Esophagus (tissue), 2 donors: ENCODE measurements at regions not wholly inside any gene's neighbourhood (a gene's known extent, or its start where the extent isn't known, plus 50 kb on each side); places are given as distances from the start of the nearest gene placed in this dataset.

Experiments
- H3K27ac ChIP-seq, 2 donors: one replicate each; pipeline ENCODE4 v1.5.1; 2013; ENCODE audit warnings: low read depth in 2 of 2, mild to moderate bottlenecking in 2 of 2, inconsistent platforms in 1 of 2, low read length in 1 of 2, moderate library complexity in 1 of 2
- H3K27me3 ChIP-seq, 2 donors: one replicate each; pipeline ENCODE4 v1.6.1; 2013; ENCODE audit warnings: low read length in 2 of 2, control low read depth in 1 of 2, mild to moderate bottlenecking in 1 of 2; ENCODE audit not compliant: insufficient read depth in 2 of 2, control insufficient read depth in 1 of 2
- H3K36me3 ChIP-seq, 2 donors: one replicate each; pipeline ENCODE4 v1.6.1; 2013; ENCODE audit warnings: low read length in 1 of 2; ENCODE audit not compliant: control insufficient read depth in 2 of 2, insufficient read depth in 2 of 2
- H3K4me1 ChIP-seq, 2 donors: one replicate each; pipeline ENCODE4 v1.6.1; 2013; ENCODE audit warnings: low read length in 1 of 2; ENCODE audit not compliant: control insufficient read depth in 2 of 2, insufficient read depth in 2 of 2
- H3K4me3 ChIP-seq, 2 donors: one replicate each; pipeline ENCODE4 v1.5.1; 2013; ENCODE audit warnings: low read length in 2 of 2, mild to moderate bottlenecking in 2 of 2, low read depth in 1 of 2, moderate library complexity in 1 of 2
- H3K9me3 ChIP-seq, 2 donors: one replicate each; pipeline ENCODE4 v1.6.1; 2013; ENCODE audit warnings: mild to moderate bottlenecking in 2 of 2, low read depth in 1 of 2, low read length in 1 of 2, moderate library complexity in 1 of 2; ENCODE audit not compliant: control insufficient read depth in 2 of 2, insufficient read depth in 1 of 2
- WGBS, 2 donors: extraction: QIAGEN DNeasy Blood & Tissue Kit; methylation state at CpG; one replicate each; pipeline ENCODE4 v1.1.7; 2013; 5-methylcytosine and 5-hydroxymethylcytosine counted together
- donor health status: healthy with polysubstance abuse.
- donor health status: Bipolar disorder and iron deficiency.

GRCh38 chr2:196322973-196323810 is 151.8 kb upstream of the STK17B start:
- no peaks in the 10 kb centered on the region for H3K27me3 ChIP-seq
- H3K4me3 ChIP-seq: no peak overlapping the region
- H3K9me3 ChIP-seq: no peaks in the 10 kb centered on the region
- H3K4me1 ChIP-seq: no peaks in the 10 kb centered on the region
- WGBS, 2 donors: 65% methylated on average over 4 of the region's 4 CpGs
- H3K36me3 ChIP-seq: peaks cover 0 to 6% of the 10 kb centered on the region in 2 donors
- H3K27ac ChIP-seq: no peak overlapping the region

GRCh38 chr2:196324211-196324610 is 152.8 kb upstream of the STK17B start:
- peaks cover 0 to 1% of the 10 kb centered on the region in 2 donors for H3K36me3 ChIP-seq
- 91 to 92% methylated on average over 2 of the region's 2 CpGs for WGBS, 2 donors
- no peaks in the 10 kb centered on the region for H3K4me1 ChIP-seq
- no peaks in the 10 kb centered on the region for H3K9me3 ChIP-seq
- no peak overlapping the region for H3K4me3 ChIP-seq
- H3K27me3 ChIP-seq: no peaks in the 10 kb centered on the region
- H3K27ac ChIP-seq: no peak overlapping the region

GRCh38 chr2:196328088-196328680 is 156.8 kb upstream of the STK17B start:
- Histone ChIP-seq H3K36me3 (no peaks in the 10 kb centered on the region), H3K27ac (no peak overlapping the region), H3K4me1 (peaks cover 0 to 2% of the 10 kb centered on the region in 2 donors), H3K27me3 (no peaks in the 10 kb centered on the region), H3K4me3 (no peak overlapping the region), H3K9me3 (no peaks in the 10 kb centered on the region)
- WGBS, 2 donors: 71 to 75% methylated on average over 3 of the region's 3 CpGs

GRCh38 chr2:196329959-196330358 is 158.6 kb upstream of the STK17B start:
- no peaks in the 10 kb centered on the region for H3K27me3 ChIP-seq
- H3K27ac ChIP-seq: no peak overlapping the region
- peaks cover 0 to 2% of the 10 kb centered on the region in 2 donors for H3K4me1 ChIP-seq
- 84 to 88% methylated on average over 2 of the region's 2 CpGs for WGBS, 2 donors
- no peaks in the 10 kb centered on the region for H3K36me3 ChIP-seq
- no peak overlapping the region for H3K4me3 ChIP-seq
- H3K9me3 ChIP-seq: no peaks in the 10 kb centered on the region

- WGBS, 2 donors: 83 to 90% methylated on average over 4 of the region's 4 CpGs
Observed at GRCh38 chr2:196330645-196331044, 159.3 kb upstream of the STK17B start.

GRCh38 chr2:196331143-196331542 is 159.8 kb upstream of the STK17B start:
- no peaks in the 10 kb centered on the region for H3K27me3 ChIP-seq
- no peak overlapping the region for H3K27ac ChIP-seq
- no peaks in the 10 kb centered on the region for H3K9me3 ChIP-seq
- no peaks in the 10 kb centered on the region for H3K36me3 ChIP-seq
- H3K4me1 ChIP-seq: peaks cover 0 to 2% of the 10 kb centered on the region in 2 donors
- 58 to 59% methylated on average over 5 of the region's 5 CpGs for WGBS, 2 donors
- H3K4me3 ChIP-seq: no peak overlapping the region

More at GRCh38 chr2:196330645-196331044, 159.3 kb upstream of the STK17B start:
- Histone ChIP-seq H3K9me3 (no peaks in the 10 kb centered on the region), H3K4me1 (peaks cover 0 to 2% of the 10 kb centered on the region in 2 donors), H3K27ac (no peak overlapping the region), H3K36me3 (no peaks in the 10 kb centered on the region), H3K27me3 (no peaks in the 10 kb centered on the region), H3K4me3 (no peak overlapping the region)

- H3K27ac ChIP-seq: no peak overlapping the region
- no peaks in the 10 kb centered on the region for H3K27me3 ChIP-seq
- 27 to 31% methylated on average over 4 of the region's 4 CpGs for WGBS, 2 donors
Observed at GRCh38 chr2:196331851-196332250, 160.5 kb upstream of the STK17B start.

GRCh38 chr2:196333397-196333796 is 162.0 kb upstream of the STK17B start:
- no peak overlapping the region for H3K27ac ChIP-seq
- H3K4me3 ChIP-seq: no peak overlapping the region
- peaks cover 0 to 2% of the 10 kb centered on the region in 2 donors for H3K4me1 ChIP-seq
- no peaks in the 10 kb centered on the region for H3K27me3 ChIP-seq
- no peaks in the 10 kb centered on the region for H3K9me3 ChIP-seq
- no peaks in the 10 kb centered on the region for H3K36me3 ChIP-seq

More at GRCh38 chr2:196331851-196332250, 160.5 kb upstream of the STK17B start:
- H3K4me1 ChIP-seq: peaks cover 0 to 2% of the 10 kb centered on the region in 2 donors
- H3K4me3 ChIP-seq: no peak overlapping the region
- H3K36me3 ChIP-seq: no peaks in the 10 kb centered on the region
- no peaks in the 10 kb centered on the region for H3K9me3 ChIP-seq

- Histone ChIP-seq H3K27me3 (no peaks in the 10 kb centered on the region), H3K36me3 (no peaks in the 10 kb centered on the region), H3K4me1 (peaks cover 0 to 2% of the 10 kb centered on the region in 2 donors), H3K9me3 (no peaks in the 10 kb centered on the region), H3K27ac (no peak overlapping the region), H3K4me3 (no peak overlapping the region)
- 88 to 92% methylated on average over 3 of the region's 3 CpGs for WGBS, 2 donors
Observed at GRCh38 chr2:196334710-196335109, 163.3 kb upstream of the STK17B start.
